Glomerular visceral epithelial cell (primary cell): ENCODE measurements at regions not wholly inside any gene's neighbourhood (a gene's known extent, or its start where the extent isn't known, plus 50 kb on each side); places are given as distances from the start of the nearest gene placed in this dataset.

ENCODE experiments used
- DNase-seq: peaks from one replicate; pipeline ENCODE4 v3.0.0-alpha.2; 2016; ENCODE audit errors: extremely low spot score

DNA sequence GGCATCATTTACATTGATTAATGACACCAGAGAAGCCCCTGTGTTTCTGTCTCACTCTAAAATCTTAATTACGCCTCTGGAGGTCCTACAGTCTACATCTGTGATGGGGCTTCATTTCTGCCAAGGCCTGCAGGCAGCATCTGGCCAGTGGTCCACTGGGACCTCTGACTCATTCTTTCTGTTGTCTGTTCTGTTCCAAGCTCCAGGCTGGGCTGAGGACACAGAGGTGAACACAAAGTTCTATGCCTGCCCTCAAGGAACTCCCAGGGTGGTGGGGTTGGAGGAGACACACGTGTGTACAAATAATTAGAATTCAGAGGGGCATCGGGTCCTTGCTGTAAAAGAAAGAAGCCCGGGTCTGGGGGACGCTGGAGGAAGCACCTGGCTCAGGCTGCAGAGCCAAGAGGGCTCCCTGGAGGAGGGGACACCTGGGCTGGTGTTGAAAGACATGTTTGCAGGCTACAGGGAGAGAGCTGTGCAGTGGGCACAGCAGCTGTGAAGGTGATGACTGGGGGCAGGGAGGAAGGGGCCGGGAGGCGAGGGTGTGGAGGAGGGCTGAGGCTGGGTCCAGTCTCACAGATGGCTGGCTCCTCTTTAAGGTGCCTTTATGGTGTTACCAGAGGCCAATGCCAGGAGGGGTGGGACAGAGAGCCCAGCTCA, 103.3 kb upstream of the PRR23E start:
- DNase-seq, result no peak

DNA sequence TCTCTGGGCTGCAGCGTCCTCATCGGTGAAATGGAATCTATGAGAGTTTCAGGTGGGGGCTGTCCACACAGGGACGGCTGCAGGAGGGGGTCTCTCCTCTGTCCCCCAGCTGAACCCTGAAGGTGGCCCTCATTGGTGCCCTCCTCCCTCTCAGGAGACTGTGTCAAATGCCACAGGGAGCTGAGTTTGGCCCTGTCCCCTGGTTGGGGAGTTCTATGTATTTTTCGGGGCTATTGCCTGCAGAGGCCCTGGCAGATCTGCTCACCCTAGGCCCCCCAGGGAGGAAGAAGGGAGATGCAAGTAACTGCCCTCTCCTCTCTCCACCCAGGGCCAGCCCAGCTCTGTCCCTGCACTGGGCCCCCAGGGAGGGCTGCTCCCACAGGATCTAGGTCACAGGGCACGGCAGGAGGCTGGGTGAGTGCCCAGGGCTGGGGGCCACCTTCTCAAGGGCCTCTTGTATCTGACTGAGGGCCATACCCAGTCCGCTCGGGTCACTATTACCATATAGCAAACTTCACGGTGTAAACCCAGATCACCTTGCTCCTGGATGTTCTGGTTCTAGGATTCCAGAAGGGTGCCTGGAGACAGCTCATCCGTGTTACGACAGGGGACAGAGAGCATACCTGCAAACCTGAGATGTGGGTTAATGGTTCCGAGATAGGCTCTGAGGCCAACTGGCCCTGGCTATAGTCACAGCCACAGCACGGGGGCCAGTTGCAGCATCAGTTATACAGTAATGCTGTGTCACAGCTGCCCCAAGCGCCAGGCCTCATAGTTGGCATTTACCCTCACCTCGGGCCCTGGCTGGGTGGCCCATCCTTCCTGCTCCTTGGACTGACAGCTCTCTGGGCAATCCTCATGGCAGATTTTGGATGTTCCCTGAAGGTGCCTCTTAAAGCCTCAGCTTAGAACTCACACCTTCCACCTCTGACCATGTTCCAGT, 102.4 kb upstream of the PRR23E start:
- DNase-seq, result no peak

DNA sequence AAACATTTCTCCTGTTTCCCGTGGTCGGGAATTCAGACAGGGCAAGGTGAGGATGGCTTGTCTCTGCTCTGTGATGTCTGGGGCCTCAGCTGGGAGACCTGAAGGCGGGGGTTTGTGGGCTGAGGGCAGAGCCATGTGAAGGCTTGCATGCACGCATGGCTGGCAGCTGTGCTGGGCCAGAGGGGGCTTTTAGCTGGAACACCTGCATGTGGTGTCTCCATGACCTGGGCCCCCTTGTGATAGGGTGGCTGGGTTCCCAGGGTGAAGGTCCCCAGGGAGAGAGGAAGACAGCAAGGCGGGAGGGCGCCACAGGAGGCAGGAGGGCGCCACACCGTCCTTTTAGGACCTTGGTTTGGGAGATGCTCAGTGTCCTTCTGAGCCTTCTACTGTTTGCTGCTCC, 101.6 kb upstream of the PRR23E start:
- no peak for DNase-seq

DNA sequence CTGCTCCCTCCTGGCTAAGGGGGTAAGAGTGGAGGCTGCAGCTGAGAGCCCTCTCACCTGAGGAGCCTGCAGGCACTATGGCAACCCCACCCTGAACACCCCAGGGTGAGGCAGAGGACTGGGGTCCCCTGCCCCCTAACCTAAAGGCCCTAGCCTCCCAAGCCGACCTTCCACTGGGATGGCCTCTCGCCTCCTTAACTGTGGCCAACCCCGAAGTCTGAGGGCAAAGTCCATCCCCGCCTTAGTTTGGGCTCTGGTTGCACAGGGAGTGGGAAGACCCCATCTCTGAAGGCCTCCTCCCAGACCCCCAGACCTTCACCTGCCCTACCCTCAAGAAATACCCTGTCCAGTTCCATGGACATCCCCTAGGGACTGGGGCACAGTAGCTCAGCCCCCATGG, 100.6 kb upstream of the PRR23E start:
- no peak for DNase-seq

DNA sequence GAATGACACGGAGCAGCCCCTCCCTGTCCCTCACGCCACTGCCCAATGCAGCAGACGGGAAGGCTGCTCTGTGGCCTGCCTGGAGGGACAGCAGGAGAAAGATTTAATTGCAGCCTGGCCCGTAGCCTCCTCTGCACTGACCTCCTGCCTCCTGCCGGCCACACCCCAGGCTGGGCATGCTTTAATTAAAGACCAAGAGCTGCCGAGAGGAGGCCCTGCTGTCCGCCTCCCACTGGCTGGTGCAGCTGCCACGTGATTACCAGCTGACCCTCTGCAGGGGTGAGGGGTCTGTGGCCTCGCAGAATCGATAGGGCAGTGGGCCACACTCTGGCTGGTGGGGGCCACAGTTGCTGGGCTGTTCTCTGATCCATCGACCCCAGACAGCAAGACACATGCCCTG, 100.2 kb upstream of the PRR23E start:
- no peak for DNase-seq

DNA sequence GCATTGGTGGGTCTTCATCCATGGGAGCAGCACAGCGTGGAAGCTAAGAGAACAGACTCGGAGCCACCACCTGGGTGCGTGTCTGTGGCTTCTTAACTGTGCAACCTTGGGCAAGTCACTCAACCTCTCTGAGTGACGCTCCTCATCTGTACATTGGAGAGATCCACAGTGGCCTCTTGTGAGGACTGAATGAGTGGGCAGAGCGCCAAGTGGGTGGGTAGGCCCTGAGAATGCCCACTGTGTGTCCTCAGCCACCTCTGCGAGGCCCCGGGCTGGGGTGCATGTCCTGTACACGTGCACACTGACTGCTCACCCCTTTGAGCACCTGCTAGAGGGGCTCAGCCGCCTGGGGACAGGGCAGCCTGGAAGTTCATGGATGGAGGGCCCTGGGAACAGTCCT, 99.6 kb upstream of the PRR23E start:
- no peak for DNase-seq

DNA sequence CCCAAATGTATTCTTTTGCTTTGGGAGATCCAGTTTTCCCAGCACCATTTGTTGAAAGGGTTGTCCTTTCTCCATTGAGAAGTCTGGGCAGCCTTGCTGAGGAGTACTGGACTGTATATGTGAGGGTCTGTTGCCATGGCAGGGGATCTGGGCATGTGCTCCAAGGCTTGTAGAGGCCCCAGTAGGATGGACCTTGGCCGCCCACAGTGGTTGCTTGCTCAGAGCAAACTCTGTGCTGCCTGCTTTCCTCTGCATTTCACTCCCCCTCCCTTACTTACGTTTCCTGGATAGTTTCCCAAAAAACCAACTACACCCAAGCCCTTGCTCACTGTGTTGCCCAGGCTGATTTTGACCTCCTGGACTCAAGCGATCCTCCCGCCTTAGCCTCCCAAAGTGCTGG, 97.2 kb upstream of the PRR23E start:
- DNase-seq, result no peak

DNA sequence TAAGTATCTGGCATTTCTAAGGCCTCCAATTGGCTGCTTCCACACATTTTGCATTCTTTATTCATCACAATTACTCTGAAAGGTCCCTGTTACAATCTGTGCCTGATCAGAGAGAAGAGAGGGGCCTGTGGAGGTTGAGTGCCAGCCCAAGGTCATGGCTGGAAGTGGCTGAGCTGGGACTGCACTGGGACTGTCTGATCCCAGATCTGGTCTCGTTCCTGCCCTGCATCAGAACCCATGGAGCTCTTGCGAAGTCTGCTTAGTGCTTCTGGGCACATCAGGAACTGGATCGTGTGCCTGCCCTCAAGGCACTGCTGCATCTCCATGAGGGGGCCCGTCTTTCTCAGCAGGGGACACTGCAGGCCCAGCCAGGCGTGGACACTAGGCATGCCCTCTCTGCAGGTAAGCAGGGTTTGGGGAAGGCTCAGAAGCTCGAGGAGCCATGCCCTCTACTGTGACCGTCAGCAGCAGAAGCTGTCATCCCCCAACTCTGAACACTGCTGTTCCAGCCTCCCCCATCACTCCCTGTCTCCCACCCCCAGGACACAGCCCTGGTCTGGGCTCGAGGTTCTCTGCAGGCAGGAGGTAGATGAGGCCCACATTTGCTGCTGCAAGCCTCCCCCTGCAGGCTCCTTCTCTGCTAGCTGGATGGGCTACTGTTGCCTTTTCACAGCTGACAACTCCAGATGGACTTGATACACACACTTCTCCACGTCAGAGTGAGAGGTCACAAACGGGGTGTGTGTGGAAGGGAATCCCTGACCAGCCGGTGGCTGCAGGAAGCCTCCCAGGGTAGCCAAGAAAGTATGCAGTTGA, 96.5 kb upstream of the PRR23E start:
- no peak for DNase-seq

DNA sequence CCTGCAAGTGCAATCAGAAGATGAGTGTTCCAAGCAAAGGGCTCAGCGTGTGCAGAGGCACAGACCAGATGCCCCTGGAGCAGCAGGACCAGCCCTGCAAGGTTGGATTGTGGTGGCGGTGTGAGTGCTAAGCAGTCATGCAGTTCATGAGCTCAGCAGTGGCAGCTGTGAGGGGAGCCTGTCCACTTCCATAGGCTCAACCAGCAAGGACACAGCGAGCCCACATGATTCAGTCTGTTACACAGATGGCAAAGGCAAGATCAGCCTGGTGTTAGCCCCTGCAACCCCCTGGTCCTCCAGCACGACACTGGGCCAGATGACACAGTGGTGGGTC, 95.9 kb upstream of the PRR23E start:
- no peak for DNase-seq

DNA sequence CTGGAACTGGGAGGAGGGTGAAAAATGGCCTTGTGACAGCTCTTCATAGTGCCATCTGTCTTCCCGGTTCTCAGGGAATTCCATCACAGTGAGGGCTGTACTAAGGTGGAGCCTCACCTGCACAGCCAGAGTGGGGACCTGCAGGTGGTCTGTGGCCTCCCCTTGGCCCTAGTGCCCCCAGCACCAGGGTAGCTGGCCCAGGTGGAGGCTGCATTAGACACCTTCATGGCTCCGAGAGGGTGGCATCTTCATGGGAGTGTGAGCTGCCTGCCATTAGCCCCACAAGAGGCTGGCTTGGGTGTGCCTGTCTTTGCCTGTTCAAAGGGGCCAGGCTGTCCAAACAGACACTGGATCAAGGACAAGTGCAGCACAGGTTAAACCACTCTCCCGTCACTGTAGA, 95.5 kb upstream of the PRR23E start:
- DNase-seq, result no peak

DNA sequence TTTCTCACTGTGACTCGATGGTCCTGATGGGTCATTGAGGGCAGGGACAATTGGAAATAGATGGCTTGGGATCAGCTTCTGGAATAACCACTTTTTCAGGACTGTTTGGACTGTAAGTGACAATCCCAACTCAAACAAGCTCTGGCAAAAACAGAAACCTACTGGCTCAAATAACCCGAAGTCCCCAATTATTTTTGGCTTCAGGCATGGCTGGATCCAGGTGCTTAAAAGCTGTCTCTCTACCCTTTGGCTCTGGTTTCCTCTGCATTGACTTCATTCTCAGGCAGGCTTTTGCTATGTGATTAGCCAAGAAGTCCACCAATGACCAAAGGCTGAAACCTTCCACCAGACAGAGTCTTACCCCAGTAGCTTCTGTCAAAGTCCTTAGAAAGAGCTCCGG, 92.9 kb upstream of the PRR23E start:
- no peak for DNase-seq

DNA sequence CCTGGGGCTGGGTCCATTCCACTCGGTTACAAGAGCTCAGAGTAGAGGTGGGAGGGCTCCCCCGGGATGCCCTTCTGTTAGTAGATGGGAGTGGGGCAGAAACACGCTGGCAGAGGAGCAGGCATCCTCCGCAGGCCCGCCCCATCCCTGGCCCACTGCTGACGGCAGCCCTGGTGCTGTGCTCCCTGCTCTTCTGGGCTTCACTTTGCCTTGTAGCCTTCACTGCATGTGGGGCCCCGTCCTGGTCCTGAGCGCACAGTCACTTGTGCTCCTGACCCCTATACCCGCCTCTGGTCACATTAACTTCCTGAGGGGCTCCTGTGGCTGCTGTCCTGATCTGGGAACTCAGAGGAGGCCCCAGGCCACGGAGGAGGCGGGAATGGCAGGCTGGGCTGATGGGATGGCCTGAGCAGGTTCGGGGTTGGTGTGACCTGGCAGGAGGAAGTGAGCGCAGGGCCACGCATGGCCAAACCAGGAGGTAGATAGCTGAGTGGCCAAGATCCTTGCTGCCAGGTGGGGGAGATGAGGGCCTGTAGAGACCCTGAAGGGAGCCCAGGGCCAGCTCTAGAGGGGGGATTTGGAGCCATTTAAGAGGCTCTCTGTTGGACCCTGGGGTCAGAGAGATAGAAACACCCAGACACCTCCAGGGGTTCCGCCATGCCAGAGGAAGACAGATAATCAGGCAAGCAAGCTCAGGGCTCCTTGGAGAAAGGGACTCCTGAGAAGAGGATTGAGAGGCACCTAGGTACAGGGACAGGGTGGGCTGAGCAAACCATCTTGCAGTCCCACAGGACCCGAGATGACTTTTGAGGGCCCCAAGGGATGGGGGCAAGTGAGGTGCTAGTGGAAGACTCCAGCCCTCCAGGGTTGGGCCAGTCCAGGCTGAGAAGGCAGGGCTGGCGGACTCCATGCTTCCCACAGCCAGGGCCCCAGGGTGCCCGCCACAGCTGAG, 92.2 kb upstream of the PRR23E start:
- DNase-seq, result no peak

DNA sequence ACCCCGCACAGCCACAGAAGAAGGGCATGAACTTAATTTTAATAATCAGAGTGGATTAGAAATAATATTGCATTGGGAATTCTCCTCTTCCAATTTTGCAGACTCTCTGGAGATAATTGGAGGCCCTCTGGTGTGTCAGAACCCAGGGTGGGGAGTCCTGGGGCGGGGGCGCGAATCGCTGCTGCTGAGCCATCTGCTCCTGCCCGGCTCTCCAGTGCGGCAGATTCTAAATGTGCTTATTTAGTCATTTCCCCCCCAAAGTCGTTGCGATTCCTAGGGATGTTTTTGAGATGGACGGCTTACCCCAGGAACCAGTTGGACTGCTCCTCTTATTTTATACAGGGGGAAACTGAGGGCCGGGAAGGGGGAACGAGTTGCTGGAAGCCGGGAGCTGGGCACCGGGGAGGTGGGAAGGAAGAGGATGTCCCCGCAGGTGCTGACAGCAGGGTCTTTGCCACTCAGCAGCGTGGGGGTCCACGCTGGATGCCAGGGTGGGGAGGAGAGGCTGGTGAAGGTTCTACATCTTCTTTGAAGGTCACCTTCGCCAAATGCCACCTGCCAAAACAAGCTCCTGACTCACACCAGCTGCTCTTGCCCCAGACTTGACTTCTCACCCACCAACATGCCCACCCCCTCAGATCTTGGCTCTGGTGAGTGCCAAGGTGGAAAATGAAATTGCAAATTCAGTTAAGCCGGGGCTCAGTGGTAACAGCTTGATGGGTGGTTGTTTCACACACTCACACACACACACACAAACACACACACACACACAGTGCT, 91.3 kb upstream of the PRR23E start:
- no peak for DNase-seq

DNA sequence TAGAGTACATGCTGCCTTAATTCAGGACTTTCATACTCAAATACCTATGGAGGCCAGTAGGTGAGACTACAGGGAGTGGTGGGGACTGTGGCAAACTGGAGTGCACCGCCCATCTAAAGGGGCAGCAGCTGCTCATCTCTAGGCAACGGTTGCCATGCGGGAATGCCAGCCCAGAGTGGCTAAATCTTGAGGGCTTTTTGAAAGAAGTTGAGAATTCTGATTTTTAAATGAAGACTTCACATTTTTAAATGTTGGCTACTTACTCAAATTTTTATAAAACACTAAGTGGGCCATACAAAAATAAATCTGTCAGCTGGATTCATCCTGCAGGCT, 90.8 kb upstream of the PRR23E start:
- no peak for DNase-seq

DNA sequence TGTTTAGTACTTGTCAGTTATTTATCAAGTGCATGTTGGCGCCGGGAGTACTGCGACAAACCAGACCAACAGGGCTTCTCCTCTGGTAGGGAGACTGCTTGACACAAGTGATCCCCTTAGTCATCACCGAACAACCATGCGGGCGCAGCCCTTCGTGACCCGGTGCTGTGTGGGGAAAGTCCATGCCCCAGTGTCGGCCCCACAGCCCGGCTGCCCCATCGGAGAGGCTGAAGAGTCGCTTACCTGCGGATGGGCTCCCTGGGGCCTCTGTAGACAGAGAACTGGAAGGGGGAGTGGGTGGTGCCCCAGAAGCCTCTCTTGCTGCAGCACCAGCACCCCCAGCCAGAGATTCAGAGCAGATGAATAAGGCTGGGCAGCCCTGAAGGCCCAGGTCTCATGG, 90.3 kb upstream of the PRR23E start:
- DNase-seq, result no peak

DNA sequence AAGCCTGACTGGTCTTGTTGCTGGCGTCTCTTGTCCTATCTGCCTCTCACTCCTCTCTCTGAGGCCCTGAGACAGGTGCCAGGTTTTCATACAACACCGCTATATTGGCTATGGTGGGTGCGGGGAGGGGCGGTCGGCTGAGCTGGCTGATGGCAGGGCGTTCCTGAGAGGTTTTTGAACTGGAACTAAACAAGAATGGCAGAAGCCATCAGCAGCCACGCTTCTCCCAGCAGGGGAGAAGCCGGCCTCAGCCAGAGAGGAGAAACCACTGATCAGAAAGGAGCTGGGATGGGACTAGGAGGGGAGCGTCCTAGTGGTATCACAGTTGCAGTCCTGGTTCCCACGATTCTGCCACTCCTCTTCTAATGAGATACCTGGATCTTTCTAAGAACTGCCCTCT, 89.9 kb upstream of the PRR23E start:
- DNase-seq, result no peak

DNA sequence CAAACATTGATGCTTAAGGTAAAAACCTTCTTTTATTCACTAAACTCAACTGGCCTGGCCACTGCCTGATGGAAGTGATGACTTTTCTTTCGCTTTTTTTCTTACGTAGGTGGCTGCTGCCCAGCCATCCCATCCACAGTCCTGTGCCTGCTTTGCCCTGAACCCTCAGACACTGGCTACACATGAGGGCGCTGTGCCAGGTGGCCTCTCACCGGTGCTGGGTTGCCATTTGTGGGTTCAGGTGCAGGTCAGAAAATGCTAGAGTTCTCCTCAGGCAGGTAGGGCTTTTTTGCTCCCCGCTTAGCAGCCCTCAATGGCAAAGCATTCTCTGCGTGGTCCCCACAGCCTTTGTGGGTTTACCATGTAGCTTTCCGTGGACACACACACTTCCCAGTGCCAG, 88.3 kb upstream of the PRR23E start:
- DNase-seq, result no peak

DNA sequence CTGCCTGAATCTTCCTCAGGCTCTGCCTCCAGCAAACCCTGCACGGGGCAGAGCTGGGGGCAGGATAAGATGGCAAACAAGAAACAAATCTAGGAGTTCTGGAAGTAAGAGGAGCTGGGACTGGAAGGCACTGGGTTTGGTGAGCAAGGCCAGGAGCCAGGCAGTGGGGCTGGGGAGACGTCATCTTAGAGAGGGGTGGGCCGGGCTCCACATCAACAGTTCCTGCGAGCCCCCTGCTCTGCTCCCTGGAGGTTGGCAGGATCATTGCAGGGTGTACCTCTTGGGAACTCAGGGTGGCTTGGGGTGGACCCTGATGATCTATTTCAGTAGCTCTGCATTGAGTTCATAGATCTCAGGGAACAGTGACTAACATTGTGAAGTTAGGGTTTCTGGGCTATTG, 87.3 kb upstream of the PRR23E start:
- DNase-seq, result no peak

DNA sequence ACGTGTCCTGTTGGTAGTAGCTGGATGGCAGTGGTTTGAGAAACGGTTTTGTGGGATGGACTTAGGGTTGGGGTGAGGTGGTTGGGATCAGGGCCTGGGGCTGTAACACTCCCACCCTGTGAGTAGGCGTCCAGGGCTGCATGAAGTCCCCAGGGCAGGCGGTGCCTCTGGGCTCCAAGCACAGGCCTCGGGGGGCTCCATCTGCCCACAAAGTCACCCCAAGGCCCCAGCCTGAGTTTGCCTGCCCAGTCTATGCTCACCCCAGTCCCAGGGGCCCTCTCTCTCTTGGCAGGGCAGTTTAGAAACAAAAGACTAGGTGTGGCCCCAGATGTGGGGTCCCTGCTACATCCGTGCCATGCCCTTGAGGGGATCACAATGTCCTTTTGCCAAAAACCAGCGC, 86.9 kb upstream of the PRR23E start:
- DNase-seq, result no peak

DNA sequence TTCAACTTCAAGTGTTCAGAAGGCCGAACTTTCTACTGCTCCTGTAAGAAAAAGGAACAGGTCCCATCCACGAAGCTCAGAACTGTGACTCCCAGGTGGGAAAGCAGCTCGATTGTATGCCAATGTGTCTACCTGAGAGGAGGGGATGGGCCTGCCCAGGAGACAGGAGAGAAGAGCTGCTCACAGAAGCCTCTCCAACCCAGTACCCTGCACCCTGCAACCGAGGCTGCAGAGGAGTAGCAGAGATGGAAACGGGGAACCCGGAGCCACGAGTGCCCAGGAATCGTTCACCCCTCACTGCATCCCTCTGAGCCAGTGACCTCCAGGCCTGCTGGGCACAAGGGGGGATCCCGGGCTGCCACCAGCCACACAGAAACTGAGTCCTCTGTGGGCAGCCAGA, 86.5 kb upstream of the PRR23E start:
- no peak for DNase-seq

DNA sequence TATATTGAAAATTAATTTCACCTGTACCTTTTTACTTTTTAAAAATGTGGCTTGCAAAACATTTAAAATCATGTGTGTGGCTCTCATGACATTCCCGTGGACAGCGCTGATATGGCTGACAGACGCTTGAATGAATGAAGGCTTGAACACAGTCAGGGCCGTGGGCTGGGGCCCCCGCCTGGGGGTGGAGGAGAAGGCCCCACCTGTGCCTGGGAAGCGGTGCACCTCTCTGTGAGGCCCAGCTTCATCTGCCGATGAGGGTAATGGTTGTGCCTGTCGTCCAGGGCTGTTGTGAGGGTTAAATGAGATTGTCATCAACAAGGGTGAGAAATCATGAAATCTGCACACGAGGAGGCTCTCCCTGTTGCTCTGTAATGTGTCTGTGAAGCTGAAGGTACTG, 85.9 kb upstream of the PRR23E start:
- DNase-seq, result no peak
